Lower leg skin (tissue), 3 donors: ENCODE measurements at regions not wholly inside any gene's neighbourhood (a gene's known extent, or its start where the extent isn't known, plus 50 kb on each side); places are given as distances from the start of the nearest gene placed in this dataset.

Experiments
- CTCF ChIP-seq, 3 donors: fragments of 450-650 bp; IDR thresholded peaks; one replicate each; pipeline ENCODE4 v1.5.1; 2016; ENCODE audit warnings: antibody characterized with exemption in 3 of 3, mild to moderate bottlenecking in 3 of 3, moderate library complexity in 2 of 3
- POLR2A ChIP-seq, 2 donors: fragments of 450-650 bp; IDR thresholded peaks; one replicate each; pipeline ENCODE4 v1.6.1; 2016 to 2017; ENCODE audit warnings: antibody characterized with exemption in 2 of 2, mild to moderate bottlenecking in 1 of 2, moderate library complexity in 1 of 2

- TF ChIP-seq CTCF (IDR thresholded peaks at IDR 0.05) (no peak), POLR2A (IDR thresholded peaks at IDR 0.05) (no peak)
These were observed 125.7 kb upstream of the KRAS start for GRCh38 chr12:25376407-25376806.
